ENCODE measurements at regions not wholly inside any gene's neighbourhood (a gene's known extent, or its start where the extent isn't known, plus 50 kb on each side); places are given as distances from the start of the nearest gene placed in this dataset.
"Not testable (repeated sequence)": the region's sequence is repeated elsewhere in the genome, so short reads cannot be mapped to it uniquely, and the experiment has no call there.

GRCh38 chr2:34787341-34787740 lies 1188.2 kb upstream of the FAM98A start:
- no peak for DNase-seq

GRCh38 chr2:34785206-34785785 lies 1186.2 kb upstream of the FAM98A start:
- no peak for DNase-seq

GRCh38 chr2:34784701-34785100 lies 1185.6 kb upstream of the FAM98A start:
- DNase-seq: no peak

- DNase-seq: not testable (repeated sequence)
These were observed 1151.6 kb upstream of the FAM98A start for GRCh38 chr2:34750742-34751141.

- DNase-seq: no peak
These were observed 1148.5 kb upstream of the FAM98A start for GRCh38 chr2:34747643-34748042.

GRCh38 chr2:34738691-34739090 lies 1139.6 kb upstream of the FAM98A start:
- DNase-seq: no peak

GRCh38 chr2:34737146-34737545 lies 1138.0 kb upstream of the FAM98A start:
- no peak for DNase-seq

GRCh38 chr2:34736482-34736881 lies 1137.4 kb upstream of the FAM98A start:
- DNase-seq: no peak

GRCh38 chr2:34734662-34735061 lies 1135.6 kb upstream of the FAM98A start:
- DNase-seq: no peak

GRCh38 chr2:34734042-34734441 lies 1134.9 kb upstream of the FAM98A start:
- DNase-seq: no peak

- no peak for DNase-seq
These were observed 1132.2 kb upstream of the FAM98A start for GRCh38 chr2:34731292-34731691.

- DNase-seq: no peak
These were observed 1130.7 kb upstream of the FAM98A start for GRCh38 chr2:34729845-34730244.

GRCh38 chr2:34724107-34724506 lies 1125.0 kb upstream of the FAM98A start:
- no peak for DNase-seq

GRCh38 chr2:34723683-34724082 lies 1124.6 kb upstream of the FAM98A start:
- no peak for DNase-seq

GRCh38 chr2:34719206-34719605 lies 1120.1 kb upstream of the FAM98A start:
- peak; percentile 37 for DNase-seq

GRCh38 chr2:34705551-34706247 lies 1106.6 kb upstream of the FAM98A start:
- no peak for DNase-seq

- DNase-seq: no peak
These were observed 1104.2 kb upstream of the FAM98A start for GRCh38 chr2:34703292-34703691.

- not testable (repeated sequence) for DNase-seq
These were observed 1103.3 kb upstream of the FAM98A start for GRCh38 chr2:34702391-34702790.

- not testable (repeated sequence) for DNase-seq
These were observed 1078.5 kb upstream of the FAM98A start for GRCh38 chr2:34677591-34677990.

- not testable (repeated sequence) for DNase-seq
These were observed 1078.0 kb upstream of the FAM98A start for GRCh38 chr2:34677119-34677531.

- DNase-seq: no peak
These were observed 1071.4 kb upstream of the FAM98A start for GRCh38 chr2:34670482-34670881.

GRCh38 chr2:34666821-34667220 lies 1067.7 kb upstream of the FAM98A start:
- no peak for DNase-seq

GRCh38 chr2:34664266-34664665 lies 1065.2 kb upstream of the FAM98A start:
- DNase-seq: no peak

GRCh38 chr2:34663314-34663713 lies 1064.2 kb upstream of the FAM98A start:
- no peak for DNase-seq

GRCh38 chr2:34660741-34661140 lies 1061.6 kb upstream of the FAM98A start:
- DNase-seq: no peak

All from RPMI8226 (cell line).